GM18519 (cell line): ENCODE measurements at regions not wholly inside any gene's neighbourhood (a gene's known extent, or its start where the extent isn't known, plus 50 kb on each side); places are given as distances from the start of the nearest gene placed in this dataset.
"Not testable (repeated sequence)": the region's sequence is repeated elsewhere in the genome, so short reads cannot be mapped to it uniquely, and the experiment has no call there.

Source experiments
- ATAC-seq: cut with Tn5 transposase; IDR thresholded peaks from one replicate; pipeline ENCODE4 v1.9.1; 2021; ENCODE audit warnings: mild to moderate bottlenecking, moderate library complexity; ENCODE audit not compliant: unreplicated experiment, low FRiP score

DNA sequence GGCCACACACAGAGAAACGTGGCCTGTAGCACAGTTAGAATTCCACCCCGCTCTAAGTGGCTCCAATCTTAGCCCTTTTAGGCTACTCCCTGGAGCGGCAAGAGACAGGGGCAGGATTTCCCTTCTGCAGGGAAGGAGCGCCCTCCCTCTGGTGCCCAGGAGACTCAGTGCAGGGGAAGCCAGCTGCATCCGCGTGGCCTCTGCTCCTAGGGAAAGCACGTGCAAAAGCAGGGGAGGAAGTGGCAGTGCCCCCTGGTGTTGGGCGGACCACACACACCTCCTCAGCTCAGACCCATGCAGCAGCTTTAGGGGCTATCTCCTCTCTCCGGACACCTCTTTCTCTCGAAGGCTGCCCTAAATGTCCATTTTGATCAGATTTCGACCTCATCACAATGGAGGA, 50.0 kb downstream of the SPRING1 start:
- ATAC-seq: no peak

DNA sequence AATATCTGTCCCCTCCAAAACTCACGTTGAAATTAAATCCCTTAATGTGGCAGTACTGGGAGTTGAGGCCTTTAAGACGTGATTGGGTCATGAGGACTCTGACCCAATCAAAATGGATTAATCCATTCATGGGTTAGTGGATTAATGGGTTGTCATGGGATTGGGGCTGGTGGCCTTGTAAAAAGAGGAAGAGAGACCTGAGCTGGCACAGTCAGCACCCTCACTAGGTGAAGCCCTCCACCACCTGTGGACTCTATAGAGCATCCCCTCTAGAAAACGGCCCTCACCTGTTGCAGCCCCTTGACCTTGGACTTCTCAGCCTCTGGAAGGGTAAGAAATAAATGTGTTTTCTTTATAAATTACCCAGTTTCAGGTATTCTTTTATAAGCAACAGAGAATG, 53.0 kb downstream of the SPRING1 start:
- ATAC-seq: no peak

DNA sequence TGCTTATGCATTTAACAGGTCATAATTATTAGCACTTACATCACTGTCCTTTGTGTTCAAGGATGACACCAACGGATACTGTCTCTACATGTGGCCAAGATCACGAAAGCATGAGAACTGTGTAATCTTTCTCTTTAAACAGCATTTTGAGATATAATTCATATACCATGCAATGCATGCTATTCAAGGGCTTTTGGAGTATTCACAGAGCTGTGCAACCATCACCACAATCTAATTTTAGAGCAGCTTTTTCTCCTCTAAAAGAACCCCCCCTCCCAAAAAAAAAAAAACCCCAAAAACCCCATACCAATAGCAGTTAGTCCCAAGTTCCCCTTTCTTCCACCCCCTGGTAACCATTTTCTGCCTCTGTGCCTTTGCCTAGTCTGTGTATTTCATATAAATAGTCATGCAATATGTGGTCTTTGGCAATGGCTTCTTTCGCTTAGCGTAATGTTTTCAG, 60.6 kb downstream of the SPRING1 start:
- no peak for ATAC-seq

DNA sequence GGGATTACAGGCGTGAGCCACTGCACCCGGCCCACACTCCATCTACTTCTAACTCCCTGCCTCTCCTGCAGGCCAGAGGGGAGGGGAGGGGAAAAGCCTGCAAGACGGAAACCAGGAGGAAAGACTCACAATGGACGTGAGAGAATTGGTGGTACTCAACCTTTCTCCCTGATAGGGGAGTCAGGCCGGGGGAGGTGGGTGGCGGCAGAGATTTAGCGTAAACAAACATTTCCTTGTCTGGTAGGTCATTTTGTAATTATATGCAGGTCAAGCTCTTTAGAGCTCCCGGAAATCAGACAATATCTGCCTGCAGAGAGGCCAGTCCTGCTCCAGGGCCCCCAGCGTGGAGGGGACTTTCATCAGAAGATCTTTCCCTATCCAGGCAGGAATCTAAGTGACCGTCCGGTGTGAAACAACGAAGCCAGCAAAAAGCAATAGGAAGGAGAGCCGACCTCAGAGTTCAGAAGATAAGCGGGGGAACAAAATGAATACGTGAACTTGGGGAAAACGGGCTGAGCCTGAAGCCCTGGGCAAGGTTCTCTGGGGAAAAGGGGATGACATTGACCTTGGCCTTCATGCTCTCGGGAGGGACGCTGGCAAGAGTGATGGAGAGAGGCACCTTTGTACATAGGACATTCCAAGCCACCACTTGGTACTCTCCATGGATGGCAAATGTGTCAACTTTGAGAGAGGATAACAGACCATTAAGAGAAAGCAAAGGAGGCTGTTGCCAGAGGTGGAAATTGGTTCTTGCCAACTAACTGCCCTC, 62.3 kb downstream of the SPRING1 start:
- no peak for ATAC-seq

DNA sequence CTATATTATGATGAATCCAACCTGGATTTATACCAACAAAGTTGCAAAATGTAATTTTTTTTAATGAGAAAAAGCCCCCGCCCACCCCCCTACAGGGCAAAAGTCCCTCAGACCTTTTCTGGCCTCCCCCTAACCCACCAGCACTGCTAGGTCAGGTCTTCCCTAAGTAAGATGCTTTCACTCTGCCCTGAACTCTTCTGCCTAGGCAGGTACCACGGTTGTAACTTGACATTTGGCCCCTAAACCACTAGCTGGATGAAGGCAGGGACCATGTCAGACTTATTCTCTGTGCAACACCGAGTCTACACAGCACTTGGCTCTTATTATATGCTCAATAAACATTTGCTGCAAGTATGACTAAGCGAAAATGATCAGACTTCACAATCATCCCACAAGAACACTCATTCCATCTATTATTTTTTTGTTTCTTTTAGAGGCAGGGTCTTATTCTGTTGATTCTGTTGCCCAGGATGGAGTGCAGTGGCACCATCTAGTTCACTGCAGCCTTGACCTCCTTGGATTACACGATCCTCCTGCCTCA, 63.2 kb downstream of the SPRING1 start:
- no peak for ATAC-seq

DNA sequence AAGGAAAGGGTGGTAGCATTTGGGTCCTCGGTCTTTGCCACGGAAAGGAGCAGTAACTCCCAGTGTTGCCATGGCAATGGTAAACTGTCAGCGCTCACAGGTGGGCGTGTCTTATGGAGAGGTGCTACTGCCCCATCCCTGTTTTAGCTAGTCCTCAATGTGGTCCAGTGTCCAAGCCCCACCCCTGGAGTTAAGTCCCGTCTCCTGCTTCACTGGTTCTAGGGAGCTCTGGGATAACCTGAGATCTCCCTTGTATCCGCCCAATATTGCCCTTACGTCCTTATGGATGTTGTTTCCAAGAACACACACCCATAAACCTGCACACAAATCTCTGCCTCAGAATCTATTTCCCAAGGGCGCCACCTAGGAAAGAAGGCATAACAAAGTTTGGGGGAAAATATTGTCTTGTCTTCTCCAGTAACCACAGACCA, 64.2 kb downstream of the SPRING1 start:
- ATAC-seq: no peak

DNA sequence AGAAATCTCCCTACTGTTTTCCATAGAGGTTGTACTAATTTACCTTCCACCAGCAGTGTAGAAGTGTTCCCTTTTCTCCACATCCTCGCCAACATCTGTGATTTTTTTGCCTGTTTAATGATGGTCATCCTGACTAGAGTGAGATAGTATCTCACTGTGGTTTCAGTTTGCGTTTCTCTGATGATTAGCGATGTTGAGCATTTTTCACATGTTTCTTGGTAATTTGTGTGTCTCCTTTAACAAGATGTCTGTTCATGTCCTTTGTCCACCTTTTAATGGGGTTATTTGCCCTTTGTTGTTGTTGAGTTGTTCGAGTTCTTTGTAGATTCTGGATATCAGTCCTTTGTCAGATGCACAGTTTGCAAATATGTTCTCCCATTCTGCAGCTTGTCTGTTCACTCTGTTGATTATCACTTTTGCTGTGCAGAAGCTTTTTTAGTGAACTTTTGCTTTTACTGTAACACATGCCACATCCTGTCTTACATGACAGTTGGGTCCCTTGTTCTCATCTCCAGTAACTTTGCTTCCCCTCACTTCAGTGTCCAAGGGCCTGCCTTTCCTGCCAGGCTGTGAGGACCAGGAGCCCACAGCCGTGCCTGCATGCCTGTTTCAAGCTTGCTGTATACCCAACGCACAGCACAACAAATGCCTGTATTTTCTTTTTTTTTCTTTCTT, 64.9 kb downstream of the SPRING1 start:
- peak; percentile 47 for ATAC-seq

DNA sequence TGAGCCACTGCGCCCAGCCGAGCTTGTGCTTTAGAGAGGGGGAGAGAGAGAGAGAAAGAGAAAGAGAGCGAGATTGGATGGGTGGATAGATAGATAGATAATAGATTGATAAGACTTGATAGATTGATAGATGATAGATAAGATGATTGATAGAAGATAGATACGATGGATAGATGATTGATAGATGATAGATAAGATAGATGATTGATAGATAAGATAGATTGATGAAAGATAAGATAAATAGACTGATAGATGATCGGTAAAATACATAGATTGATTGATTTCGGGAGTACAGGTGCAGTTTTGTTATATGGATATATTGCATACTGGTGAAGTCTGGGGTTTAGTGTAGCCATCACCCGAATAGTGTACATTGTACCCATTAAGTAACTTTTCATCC, 65.9 kb downstream of the SPRING1 start:
- ATAC-seq: no peak

DNA sequence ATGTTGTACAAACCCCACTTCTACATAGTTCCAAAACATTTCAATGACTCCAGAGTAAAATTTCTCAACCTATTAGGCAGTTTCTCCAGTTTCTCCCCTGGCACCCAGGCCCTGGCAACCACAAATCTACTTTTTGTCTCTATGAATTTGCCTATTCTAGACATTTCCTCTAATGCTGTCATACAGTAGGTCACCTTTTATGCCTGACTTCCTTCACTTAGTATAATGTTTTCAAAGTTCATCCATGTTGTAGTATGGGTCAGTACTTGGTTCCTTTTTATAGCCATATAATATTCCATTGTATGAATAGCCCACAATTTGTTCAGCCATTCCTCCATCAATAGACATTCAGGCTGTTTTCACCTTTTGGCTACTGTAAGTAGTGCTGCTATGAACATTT, 67.0 kb downstream of the SPRING1 start:
- no peak for ATAC-seq

DNA sequence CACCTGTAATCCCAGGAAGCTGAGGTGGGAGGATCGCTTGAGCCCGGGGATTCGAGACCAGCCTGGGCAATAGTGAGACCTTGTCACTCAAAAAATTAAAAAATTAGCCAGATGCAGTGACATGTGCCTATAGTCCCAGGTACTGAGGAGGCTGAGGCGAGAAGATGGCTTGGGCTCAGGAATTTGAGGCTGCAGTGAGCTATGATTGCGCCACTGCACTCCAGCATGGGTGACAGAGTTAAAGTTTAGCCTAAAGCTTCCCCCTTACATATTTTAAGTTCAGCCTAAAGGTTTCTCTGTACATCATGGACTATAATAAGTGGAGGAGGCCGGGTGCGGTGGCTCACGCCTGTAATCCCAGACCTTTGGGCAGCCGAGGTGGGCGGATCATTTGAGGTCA, 70.1 kb downstream of the SPRING1 start:
- ATAC-seq: no peak

DNA sequence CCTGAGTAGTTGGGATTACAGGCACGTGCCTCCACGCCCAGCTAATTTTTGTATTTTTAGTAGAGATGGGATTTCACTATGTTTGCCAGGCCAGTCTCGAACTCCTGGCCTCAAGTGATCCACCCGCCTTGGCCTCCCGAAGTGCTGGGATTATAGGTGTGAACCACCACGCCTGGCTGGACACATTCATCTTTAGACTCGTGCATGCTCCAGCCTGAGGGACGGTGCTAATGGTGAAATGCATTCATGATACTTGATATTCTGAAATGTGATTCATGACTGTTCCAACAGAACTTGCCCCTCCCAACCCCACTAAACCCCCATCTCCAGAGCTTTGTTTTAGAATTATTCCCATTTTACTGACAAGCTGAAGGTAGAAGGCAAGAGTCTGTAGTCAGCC, 71.0 kb downstream of the SPRING1 start:
- not testable (repeated sequence) for ATAC-seq

DNA sequence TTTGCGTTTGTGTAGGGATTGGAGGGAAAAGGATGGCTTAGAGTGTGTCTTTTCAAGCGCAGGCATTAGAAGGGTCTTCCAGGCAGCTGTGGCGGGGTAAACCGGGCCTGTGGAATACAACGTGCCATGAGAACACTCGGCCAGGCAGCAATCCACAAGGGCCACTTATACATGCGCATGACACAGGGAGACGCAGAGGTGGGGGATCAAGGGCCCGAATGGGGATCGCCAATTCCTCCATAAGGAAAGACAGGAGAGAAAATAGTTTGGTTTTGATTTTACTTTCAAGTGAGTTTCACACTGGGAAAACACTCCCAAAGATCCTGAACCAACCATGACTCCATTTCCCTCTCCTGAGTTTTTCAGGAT, 71.6 kb downstream of the SPRING1 start:
- ATAC-seq: no peak

DNA sequence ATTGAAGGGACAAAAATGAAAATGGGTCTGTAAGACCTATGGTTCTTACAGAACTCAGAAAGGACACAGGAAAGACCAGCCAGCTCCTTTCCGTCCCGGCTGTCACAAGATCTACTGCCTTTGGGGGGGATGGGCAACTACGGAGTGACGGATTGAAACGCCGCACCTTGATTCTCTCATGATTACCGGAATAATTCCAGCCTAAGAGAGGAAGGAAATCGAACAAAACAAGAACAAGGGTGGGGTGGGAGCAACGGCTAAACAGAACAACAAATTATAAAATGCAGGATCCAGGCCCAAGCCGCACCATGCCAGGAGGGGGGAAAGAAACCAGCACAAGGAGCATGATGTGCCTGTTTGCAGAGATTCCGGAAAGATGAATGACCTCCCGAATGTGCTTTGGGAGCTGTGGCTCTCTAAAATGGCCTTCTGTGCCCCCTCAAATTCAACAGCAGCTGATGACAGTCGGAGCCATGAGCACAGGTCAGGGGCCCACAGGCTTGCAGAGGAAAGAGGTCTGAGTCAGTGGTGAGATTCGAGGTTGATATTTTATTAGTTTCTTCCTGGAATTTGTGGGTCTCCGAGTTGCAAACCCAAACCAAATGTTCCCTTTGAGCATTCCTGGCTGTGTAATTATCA, 72.1 kb downstream of the SPRING1 start:
- ATAC-seq: no peak

DNA sequence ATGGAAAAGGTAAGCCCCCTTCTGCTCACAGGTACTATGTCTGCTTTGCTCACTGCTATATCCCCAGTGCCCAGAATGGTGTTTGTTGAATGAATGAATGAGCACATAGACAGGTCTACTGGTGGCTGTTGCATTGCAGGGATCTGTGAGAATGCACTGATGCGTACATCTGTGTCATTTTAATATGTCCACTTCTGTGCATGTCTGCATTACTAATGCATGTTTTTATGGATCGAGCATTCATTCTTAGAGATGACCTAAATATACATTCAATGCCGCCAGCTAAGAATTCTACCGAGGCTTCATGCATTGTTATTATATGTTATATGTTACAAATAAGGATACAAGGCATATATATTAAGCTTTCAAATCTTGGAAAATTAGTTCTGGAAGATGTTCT, 73.8 kb downstream of the SPRING1 start:
- ATAC-seq: no peak

DNA sequence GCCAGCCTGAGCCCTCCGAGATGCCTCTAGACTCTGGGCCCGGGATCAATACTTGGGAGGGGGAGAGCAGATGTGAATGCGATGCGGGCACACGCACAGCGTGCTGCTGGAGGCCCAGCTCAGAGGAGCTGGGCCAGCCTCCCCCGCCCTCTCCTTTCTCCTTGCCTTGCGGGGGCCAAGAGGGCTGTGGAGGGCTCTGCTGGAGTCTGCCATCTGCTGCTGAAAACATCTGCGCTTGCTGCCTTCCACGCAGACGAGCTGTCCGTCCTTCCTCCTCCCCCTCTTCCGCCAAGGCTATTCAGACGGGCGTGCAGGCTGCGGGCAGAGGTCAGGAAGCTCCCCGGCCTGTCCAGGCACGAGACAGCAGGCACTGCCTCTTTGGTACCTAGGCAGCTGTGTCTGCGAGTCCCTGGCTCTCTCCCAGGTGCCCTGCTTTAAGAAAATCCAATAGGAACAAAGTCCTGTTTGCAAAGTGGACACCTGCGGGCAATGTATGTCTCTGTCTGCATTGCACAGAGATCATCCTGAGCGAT, 75.2 kb downstream of the SPRING1 start:
- no peak for ATAC-seq

DNA sequence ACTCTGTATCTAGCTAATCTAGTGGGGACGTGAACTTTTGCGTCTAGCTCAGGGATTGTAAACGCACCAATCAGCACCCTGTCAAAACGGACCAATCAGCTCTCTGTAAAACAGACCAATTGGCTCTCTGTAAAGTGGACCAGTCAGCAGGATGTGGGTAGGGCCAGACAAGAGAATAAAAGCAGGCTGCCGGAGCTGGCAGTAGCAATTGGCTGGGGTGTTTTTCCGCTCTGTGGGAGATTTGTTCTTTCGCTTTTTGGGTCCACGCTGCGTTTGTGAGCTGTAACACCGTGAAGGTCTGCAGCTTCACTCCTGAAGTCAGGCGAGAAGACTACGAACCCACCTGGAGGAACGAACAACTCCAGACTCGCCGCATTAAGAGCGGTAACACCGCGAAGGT, 76.5 kb downstream of the SPRING1 start:
- ATAC-seq: no peak

DNA sequence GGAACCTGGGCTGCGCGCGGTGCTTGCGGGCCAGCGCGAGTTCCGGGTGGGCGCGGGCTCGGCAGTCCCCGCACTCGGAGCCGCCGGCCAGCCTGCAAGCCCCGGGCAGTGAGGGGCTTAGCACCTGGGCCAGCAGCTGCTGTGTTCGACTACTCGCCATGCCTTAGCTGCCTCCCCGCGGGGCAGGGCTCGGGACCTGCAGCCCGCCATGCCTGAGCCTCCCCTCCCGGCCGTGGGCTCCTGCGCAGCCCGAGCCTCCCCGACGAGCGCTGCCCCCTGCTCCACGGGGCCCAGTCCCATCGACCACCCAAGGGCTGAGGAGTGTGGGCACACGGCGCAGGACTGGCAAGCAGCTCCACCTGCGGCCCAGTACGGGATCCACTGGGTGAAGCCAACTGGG, 77.1 kb downstream of the SPRING1 start:
- not testable (repeated sequence) for ATAC-seq

DNA sequence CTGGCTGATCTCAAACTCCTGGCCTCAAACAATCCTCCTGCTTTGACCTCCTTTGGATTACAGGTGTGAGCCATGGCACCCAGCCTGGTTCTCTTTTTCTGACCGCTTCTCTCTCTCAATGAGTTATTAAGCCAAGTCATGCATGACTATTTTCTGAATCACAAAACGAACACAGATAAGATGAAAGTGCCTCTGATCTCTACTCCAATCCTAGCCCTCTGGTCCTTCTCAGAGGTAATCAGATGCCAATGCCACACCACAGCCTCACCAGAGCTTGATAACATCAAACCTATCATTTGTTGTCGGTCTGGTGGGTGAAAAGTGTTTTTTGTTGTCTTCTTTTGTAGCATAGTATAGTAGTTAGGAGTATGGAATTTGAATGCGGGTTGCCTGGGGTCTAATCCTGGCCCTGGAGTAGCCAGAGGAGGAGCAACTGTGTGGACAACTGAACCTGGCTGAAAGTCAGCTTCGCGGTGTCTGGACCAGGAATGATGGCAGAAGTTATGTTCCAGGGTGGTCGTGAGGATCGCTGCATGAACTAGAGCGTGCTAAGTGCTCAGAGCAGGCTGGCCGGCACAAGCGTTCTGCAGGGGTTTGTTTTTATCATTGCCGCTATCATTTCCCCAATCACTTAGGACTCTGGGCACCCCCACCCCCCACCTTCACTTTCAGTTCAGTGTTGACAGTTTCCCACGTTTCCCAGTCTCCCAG, 77.9 kb downstream of the SPRING1 start:
- ATAC-seq: no peak

DNA sequence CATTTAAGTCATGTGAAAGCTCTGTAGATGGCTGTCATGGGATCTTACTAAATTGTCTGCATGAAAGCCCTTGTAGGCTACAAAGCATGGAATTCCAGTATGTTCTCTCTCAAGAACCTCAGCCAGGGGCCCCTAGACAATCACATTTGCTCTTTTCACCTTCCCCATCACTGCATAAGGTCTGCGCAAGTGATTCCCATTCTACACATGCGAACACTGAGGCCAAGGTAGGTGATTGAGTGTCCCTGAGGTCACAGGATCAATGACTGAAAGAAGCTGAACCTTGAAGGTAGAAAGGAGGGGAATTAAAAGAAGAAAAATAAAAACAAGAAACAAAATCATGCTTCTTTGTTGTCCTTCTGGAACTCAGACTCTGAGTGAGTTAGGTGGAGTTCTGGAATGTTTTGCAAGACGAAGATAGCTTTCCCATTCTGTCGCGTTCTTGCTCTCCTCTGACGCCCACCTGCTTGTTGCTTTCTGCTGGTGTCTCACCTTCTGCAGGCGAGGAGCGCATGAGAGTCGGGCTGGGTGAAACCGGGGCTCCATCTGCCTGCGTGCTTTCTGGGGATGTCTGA, 79.9 kb downstream of the SPRING1 start:
- ATAC-seq: no peak

DNA sequence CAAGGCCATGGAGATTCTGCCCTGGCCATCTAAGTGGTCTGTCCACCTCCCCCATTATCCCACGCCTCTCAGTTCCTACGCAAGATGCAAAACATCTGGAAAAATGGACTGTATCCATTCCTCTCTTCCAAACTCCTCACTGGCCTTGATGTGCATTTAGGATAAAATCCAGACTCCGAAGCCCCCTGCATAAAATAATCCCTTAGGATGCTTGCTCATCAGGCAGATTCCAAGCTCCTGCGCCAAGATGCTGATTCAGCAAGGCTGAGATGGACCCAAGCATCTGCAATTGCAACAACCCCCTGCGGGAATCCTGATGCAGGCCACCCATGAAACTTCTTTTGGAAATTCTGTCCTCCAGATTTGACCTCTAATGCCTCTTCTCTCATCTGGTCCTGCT, 81.6 kb downstream of the SPRING1 start:
- ATAC-seq: no peak
